ENCODE measurements at regions not wholly inside any gene's neighbourhood (a gene's known extent, or its start where the extent isn't known, plus 50 kb on each side); places are given as distances from the start of the nearest gene placed in this dataset.

GRCh38 chr1:60184521-60184920 lies 111.0 kb upstream of the C1orf87 start:
- WGBS, 2 experiments (ENCODE audit: extremely low coverage in 1 of 2, insufficient coverage in 1 of 2, insufficient read length in 1 of 2, insufficient replicate concordance in 2 of 2, low coverage in 1 of 2, low lambda C conversion rate in 2 of 2, missing lambda C conversion rate in 1 of 2), result 100% methylated on average over 2 of the region's 2 CpGs; no CpG with 5 or more reads in 1 of the 2 experiments
- H4K8ac ChIP-seq (ENCODE audit: extremely low read depth, insufficient read depth, low read length), result no peak overlapping the region
- POLR2A ChIA-PET (ENCODE audit: partially characterized antibody), result no interaction called here
- H2BK12ac ChIP-seq (ENCODE audit: low read depth, low read length), result no peak overlapping the region
- no peak overlapping the region for H3K23ac ChIP-seq (ENCODE audit: insufficient read length)
- no peaks in the 10 kb centered on the region for H3K27me3 ChIP-seq (replicated peaks in 1 of 4; ENCODE audit: control insufficient read depth in 3 of 4, extremely low read depth in 1 of 4, insufficient read depth in 3 of 4, low read length in 3 of 4)
- no peak overlapping the region for H4K91ac ChIP-seq (replicated peaks; ENCODE audit: insufficient read length, low read length)
- H3K79me1 ChIP-seq (ENCODE audit: low read depth, low read length), result no peaks in the 10 kb centered on the region
- no peak overlapping the region for H3K4ac ChIP-seq (replicated peaks; ENCODE audit: insufficient read length, low read depth, low read length)
- H3K36me3 ChIP-seq (ENCODE audit: control insufficient read depth in 2 of 4, insufficient read depth in 4 of 4, low read length in 3 of 4), result no peaks in the 10 kb centered on the region
- H4K5ac ChIP-seq (ENCODE audit: insufficient read length, low read depth, low read length), result no peak overlapping the region
- no peaks in the 10 kb centered on the region for H3K79me2 ChIP-seq (ENCODE audit: control insufficient read depth in 1 of 2, insufficient read depth in 2 of 2, low read length in 2 of 2)
- H4K20me1 ChIP-seq (replicated peaks in 1 of 2; ENCODE audit: control insufficient read depth in 1 of 2, insufficient read depth in 2 of 2, low read length in 2 of 2), result no peaks in the 10 kb centered on the region
- H3K4me3 ChIP-seq (ENCODE audit: extremely low read depth in 1 of 4, insufficient read depth in 2 of 4, low read depth in 3 of 4, low read length in 4 of 4), result no peak overlapping the region
- no peak overlapping the region for H2BK20ac ChIP-seq (ENCODE audit: low read length)
- no peak overlapping the region for H3K14ac ChIP-seq (ENCODE audit: insufficient read length)
- H3K23me2 ChIP-seq (ENCODE audit: low read depth, low read length), result no peaks in the 10 kb centered on the region
- H3K4me2 ChIP-seq (ENCODE audit: insufficient read depth in 1 of 2, low read depth in 2 of 2, low read length in 2 of 2), result no peak overlapping the region
- no peaks in the 10 kb centered on the region for H3K4me1 ChIP-seq (replicated peaks in 1 of 4; ENCODE audit: control insufficient read depth in 3 of 4, insufficient read depth in 4 of 4, low read length in 3 of 4)
- CTCF ChIA-PET (ENCODE audit: partially characterized antibody), result interaction anchor here (1.0 kb wide), 1 partner anchor 27 kb away, joined by 3 read pairs; no protein-coding TSS in a partner anchor
- DNase-seq (ENCODE audit: low read depth in 1 of 2, low spot score in 2 of 2) (no peak), FAIRE-seq (no peak)
- H2AFZ ChIP-seq (ENCODE audit: low read length), result no peak overlapping the region
- H3K9ac ChIP-seq (replicated peaks in 1 of 4; ENCODE audit: extremely low read depth in 1 of 4, low read depth in 3 of 4, low read length in 3 of 4), result no peak overlapping the region
- TF ChIP-seq HDAC6 (IDR thresholded peaks at IDR 0.05; ENCODE audit: low read depth, low read length) (no peak), KDM5A (IDR thresholded peaks at IDR 0.05; ENCODE audit: low read length) (no peak), RXRA (IDR thresholded peaks at IDR 0.05; ENCODE audit: insufficient read depth, low read depth, low read length) (no peak), BRCA1 (IDR thresholded peaks at IDR 0.05; ENCODE audit: low read depth, low read length) (no peak), BCL11A (IDR thresholded peaks at IDR 0.05; ENCODE audit: low read depth in 2 of 2, low read length in 2 of 2) (no peak), TBP (IDR thresholded peaks at IDR 0.05; ENCODE audit: low read depth, low read length) (no peak)
- H2BK15ac ChIP-seq (ENCODE audit: low read length), result no peak overlapping the region
- no peak overlapping the region for H3K27ac ChIP-seq (ENCODE audit: low read depth, low read length)
- H3K56ac ChIP-seq (replicated peaks; ENCODE audit: insufficient read length, low read depth, low read length), result no peak overlapping the region
- H3K9me3 ChIP-seq (ENCODE audit: insufficient read depth in 2 of 2, low read depth in 1 of 2, low read length in 1 of 2), result peaks cover 3 to 10% of the 10 kb centered on the region in 2 experiments; a peak in 2 of 4 replicates
- H2BK5ac ChIP-seq (ENCODE audit: low read depth, low read length), result no peak overlapping the region
- H2AK5ac ChIP-seq (ENCODE audit: low read depth, low read length), result no peak overlapping the region
- H2BK120ac ChIP-seq (replicated peaks; ENCODE audit: low read depth, low read length), result no peak overlapping the region
- H3K18ac ChIP-seq (ENCODE audit: extremely low read depth, low read length), result no peak overlapping the region
